C4-2B (cell line): ENCODE measurements at regions not wholly inside any gene's neighbourhood (a gene's known extent, or its start where the extent isn't known, plus 50 kb on each side); places are given as distances from the start of the nearest gene placed in this dataset.

ENCODE experiments used
- ZFX ChIP-seq: fragments of 450-650 bp; IDR thresholded peaks from 2 replicates; pipeline ENCODE4 v1.6.1; 2017
- TF ChIP-seq, protein P1 (sequence below): fragments of 450-650 bp; conservative IDR thresholded peaks from 2 replicates; pipeline ENCODE4 v1.5.1; 2017; ENCODE audit warnings: mild to moderate bottlenecking

DNA sequence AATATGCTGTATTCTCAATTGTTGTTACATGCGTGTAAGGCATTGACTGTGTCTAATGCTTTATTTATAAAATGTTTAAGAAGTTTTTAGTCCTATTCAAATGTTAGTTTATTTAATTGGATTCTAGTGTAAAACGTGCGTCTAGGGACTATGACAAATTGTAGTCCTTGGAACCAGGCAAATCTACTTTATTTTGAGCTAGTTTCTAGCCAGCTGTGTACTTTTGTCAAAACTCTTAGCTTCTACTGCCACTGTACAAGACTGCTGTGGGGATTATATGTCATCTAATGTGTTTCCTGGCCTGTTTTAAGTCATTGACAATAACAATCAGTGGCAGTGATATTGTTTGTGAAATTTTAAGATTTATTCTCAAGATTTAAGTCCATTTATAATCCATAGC, 220.5 kb upstream of the SEMA3D start:
- TF ChIP-seq, protein P1, sequence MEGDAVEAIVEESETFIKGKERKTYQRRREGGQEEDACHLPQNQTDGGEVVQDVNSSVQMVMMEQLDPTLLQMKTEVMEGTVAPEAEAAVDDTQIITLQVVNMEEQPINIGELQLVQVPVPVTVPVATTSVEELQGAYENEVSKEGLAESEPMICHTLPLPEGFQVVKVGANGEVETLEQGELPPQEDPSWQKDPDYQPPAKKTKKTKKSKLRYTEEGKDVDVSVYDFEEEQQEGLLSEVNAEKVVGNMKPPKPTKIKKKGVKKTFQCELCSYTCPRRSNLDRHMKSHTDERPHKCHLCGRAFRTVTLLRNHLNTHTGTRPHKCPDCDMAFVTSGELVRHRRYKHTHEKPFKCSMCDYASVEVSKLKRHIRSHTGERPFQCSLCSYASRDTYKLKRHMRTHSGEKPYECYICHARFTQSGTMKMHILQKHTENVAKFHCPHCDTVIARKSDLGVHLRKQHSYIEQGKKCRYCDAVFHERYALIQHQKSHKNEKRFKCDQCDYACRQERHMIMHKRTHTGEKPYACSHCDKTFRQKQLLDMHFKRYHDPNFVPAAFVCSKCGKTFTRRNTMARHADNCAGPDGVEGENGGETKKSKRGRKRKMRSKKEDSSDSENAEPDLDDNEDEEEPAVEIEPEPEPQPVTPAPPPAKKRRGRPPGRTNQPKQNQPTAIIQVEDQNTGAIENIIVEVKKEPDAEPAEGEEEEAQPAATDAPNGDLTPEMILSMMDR, result no peak
- TF ChIP-seq ZFX, result no peak
